A549 (cell line): ENCODE measurements at regions not wholly inside any gene's neighbourhood (a gene's known extent, or its start where the extent isn't known, plus 50 kb on each side); places are given as distances from the start of the nearest gene placed in this dataset.

Experiments
- ATAC-seq, 2 experiments: fragments of 200-7000 bp in 1 of 2; fragments of >200 bp in 1 of 2; cut with Nextera tagmentation in 1 of 2; cut with Tn5 transposase in 1 of 2; 3 replicates each; pipeline versions ENCODE4 v1.8.0 to v1.9.1; 2018 to 2020; ENCODE audit warnings: mild to moderate bottlenecking in 1 of 2, moderate library complexity in 1 of 2
- CTCF ChIA-PET: fragments of 300-600 bp; sonication (Branson Sonifier 250); formaldehyde crosslinking; extraction: SDS; loops from one replicate; lab custom pipeline; 2021; ENCODE audit warnings: antibody characterized with exemption, inconsistent platforms; lab: Yijun Ruan, JAX
- POLR2A ChIA-PET: fragments of 350-600 bp; formaldehyde crosslinking; extraction: SDS; loops from one replicate; lab custom pipeline; 2021; ENCODE audit warnings: antibody characterized with exemption, inconsistent platforms; lab: Yijun Ruan, JAX
- DNase-seq, 2 experiments: peaks; one replicate each; pipeline versions ENCODE4 v3.0.0 to v3.0.0-alpha.2; 2011 to 2016; ENCODE audit warnings: low read depth in 1 of 2, low spot score in 1 of 2
- FAIRE-seq: peaks from 2 replicates; lab custom pipeline; 2011; peaks lifted over from hg19 to GRCh38; lab: Jason Lieb, UNC
- H3K27ac ChIP-seq, 2 experiments: fragments of >200 bp; sonication (Bioruptor Twin); formaldehyde crosslinking; 3 replicates each; pipeline ENCODE4 v1.5.1; 2016 to 2017
- H3K4me1 ChIP-seq: fragments of >200 bp; sonication (Bioruptor Twin); formaldehyde crosslinking; 3 replicates; pipeline ENCODE4 v1.6.1; 2016
- H3K4me2 ChIP-seq: fragments of >200 bp; sonication (Bioruptor Twin); formaldehyde crosslinking; 3 replicates; pipeline ENCODE4 v1.6.1; 2016
- H3K4me3 ChIP-seq: fragments of >200 bp; sonication (Bioruptor Twin); formaldehyde crosslinking; 3 replicates; pipeline ENCODE4 v1.5.1; 2016
- H3K9me3 ChIP-seq: fragments of >200 bp; sonication (Bioruptor Twin); formaldehyde crosslinking; 3 replicates; pipeline ENCODE4 v1.6.1; 2016
- BHLHE40 ChIP-seq: IDR thresholded peaks from 2 replicates; pipeline ENCODE4 v1.6.1; 2012; ENCODE audit warnings: low read depth, low read length, inconsistent platforms
- CBX2 ChIP-seq: fragments of 200-600 bp; sonication (generic); IDR thresholded peaks from 2 replicates; pipeline ENCODE4 v1.6.1; 2016; ENCODE audit warnings: low read depth, mild to moderate bottlenecking, borderline replicate concordance
- CEBPB ChIP-seq, 2 experiments: fragments of >200 bp in 1 of 2; sonication (Bioruptor Twin) in 1 of 2; formaldehyde crosslinking in 1 of 2; IDR thresholded peaks; 2 replicates each; pipeline ENCODE4 v1.6.1; 2012 to 2016
- CHD4 ChIP-seq: fragments of 200-600 bp; sonication (generic); IDR thresholded peaks from 2 replicates; pipeline ENCODE4 v1.6.1; 2016; ENCODE audit warnings: antibody characterized with exemption, mild to moderate bottlenecking, borderline replicate concordance
- EHMT2 ChIP-seq: fragments of 200-600 bp; sonication (generic); IDR thresholded peaks from 2 replicates; pipeline ENCODE4 v1.6.1; 2016; ENCODE audit warnings: antibody characterized with exemption, low read depth, mild to moderate bottlenecking, moderate library complexity
- EP300 ChIP-seq, 2 experiments: fragments of >200 bp; sonication (Bioruptor Twin); formaldehyde crosslinking; IDR thresholded peaks; 2 replicates in 1 of 2; 3 replicates in 1 of 2; pipeline ENCODE4 v1.6.1; 2016 to 2017
- FOSB ChIP-seq: fragments of 250-450 bp; sonication (Bioruptor Pico); IDR thresholded peaks from 2 replicates; pipeline ENCODE4 v1.5.0; 2020; ENCODE audit warnings: mild to moderate bottlenecking, moderate library complexity
- FOSL2 ChIP-seq, 2 experiments: fragments of 450-650 bp in 1 of 2; fragments of >200 bp in 1 of 2; sonication (Bioruptor Twin) in 1 of 2; formaldehyde crosslinking; IDR thresholded peaks; 2 replicates each; pipeline versions ENCODE4 v1.5.0 to v1.6.1; 2016 to 2020; ENCODE audit warnings: mild to moderate bottlenecking in 1 of 2, moderate library complexity in 1 of 2
- HMGXB4 ChIP-seq: fragments of 250-450 bp; sonication (Bioruptor Pico); IDR thresholded peaks from 2 replicates; pipeline ENCODE4 v1.5.0; 2021; ENCODE audit warnings: mild to moderate bottlenecking, moderate library complexity, borderline replicate concordance
- NR3C1 ChIP-seq: fragments of >200 bp; sonication (Bioruptor Twin); formaldehyde crosslinking; IDR thresholded peaks from 3 replicates; pipeline ENCODE4 v1.6.1; 2017
- REST ChIP-seq: fragments of 200-600 bp; sonication (generic); IDR thresholded peaks from 2 replicates; pipeline ENCODE4 v1.6.1; 2016; ENCODE audit warnings: antibody characterized with exemption, mild to moderate bottlenecking, moderate library complexity
- RFX5 ChIP-seq: fragments of 450-650 bp; IDR thresholded peaks from 2 replicates; pipeline ENCODE4 v1.7.1; 2014; ENCODE audit warnings: antibody characterized with exemption, mild to moderate bottlenecking, moderate library complexity
- SMC3 ChIP-seq: fragments of >200 bp; sonication (Bioruptor Twin); formaldehyde crosslinking; IDR thresholded peaks from 3 replicates; pipeline ENCODE4 v1.6.1; 2018; ENCODE audit warnings: inconsistent platforms
- TFCP2L1 ChIP-seq: fragments of 250-450 bp; sonication (Bioruptor Pico); IDR thresholded peaks from 2 replicates; pipeline ENCODE4 v1.5.0; 2021; ENCODE audit warnings: mild to moderate bottlenecking
- ZFP36 ChIP-seq: fragments of 450-650 bp; IDR thresholded peaks from 2 replicates; pipeline ENCODE4 v1.6.1; 2014; ENCODE audit warnings: borderline replicate concordance; ENCODE audit not compliant: partially characterized antibody
- ZSCAN20 ChIP-seq: fragments of 250-450 bp; sonication (Bioruptor Pico); IDR thresholded peaks from 2 replicates; pipeline ENCODE4 v1.8.0; 2022; ENCODE audit warnings: mild to moderate bottlenecking, moderate library complexity
- WGBS: methylation state at CpG from one replicate; pipeline ENCODE4 v1.1.6; 2017; ENCODE audit errors: missing lambda C conversion rate; 5-methylcytosine and 5-hydroxymethylcytosine counted together
- TF ChIP-seq, protein P1 (sequence below): fragments of 150-350 bp; IDR thresholded peaks from 2 replicates; pipeline ENCODE4 v1.6.1; 2014; ENCODE audit warnings: low read depth, mild to moderate bottlenecking, low read length

DNA sequence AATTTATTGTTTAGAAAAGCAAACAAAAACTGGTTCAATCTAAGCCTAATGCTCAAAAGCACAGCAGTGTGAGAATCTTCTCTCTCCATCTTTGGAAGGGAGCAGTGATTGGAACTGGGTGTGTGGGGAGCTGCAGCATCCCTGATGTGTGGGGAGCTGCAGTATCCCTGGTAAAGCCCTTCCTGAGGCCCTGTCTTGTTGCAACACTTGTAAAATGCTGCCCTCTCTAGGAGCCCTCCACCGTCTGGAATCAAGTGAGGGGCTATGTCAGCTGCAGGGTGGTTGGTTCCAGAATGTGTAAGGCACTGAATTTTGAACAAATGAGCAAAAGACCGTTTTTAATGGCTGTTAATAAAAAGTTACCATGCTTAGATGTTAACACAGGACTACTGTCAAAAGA lies 147.7 kb upstream of the RAB12 start:
- ChIA-PET POLR2A (no interaction called here), CTCF (interaction anchor here (1.5 to 1.7 kb wide), 2 partner anchors 12 to 19 kb away, joined by 3 to 6 read pairs; no protein-coding TSS in a partner anchor)
- WGBS, result 10% methylated on average over 2 of the region's 2 CpGs
- no peak overlapping the region for H3K4me3 ChIP-seq
- TF ChIP-seq NR3C1 (no peak), CEBPB (IDR thresholded peaks at IDR 0.05) (no peak), REST (no peak), ZSCAN20 (CRISPR knock-in tag) (no peak), CBX2 (no peak), RFX5 (no peak), EHMT2 (no peak), TFCP2L1 (CRISPR knock-in tag) (no peak), ZFP36 (no peak), BHLHE40 (no peak), EP300 (IDR thresholded peaks at IDR 0.05) (no peak), FOSL2 (IDR thresholded peaks at IDR 0.05) (no peak), FOSL2 (CRISPR knock-in tag; IDR thresholded peaks at IDR 0.05) (no peak), FOSB (CRISPR knock-in tag) (no peak)
- TF ChIP-seq, protein P1, sequence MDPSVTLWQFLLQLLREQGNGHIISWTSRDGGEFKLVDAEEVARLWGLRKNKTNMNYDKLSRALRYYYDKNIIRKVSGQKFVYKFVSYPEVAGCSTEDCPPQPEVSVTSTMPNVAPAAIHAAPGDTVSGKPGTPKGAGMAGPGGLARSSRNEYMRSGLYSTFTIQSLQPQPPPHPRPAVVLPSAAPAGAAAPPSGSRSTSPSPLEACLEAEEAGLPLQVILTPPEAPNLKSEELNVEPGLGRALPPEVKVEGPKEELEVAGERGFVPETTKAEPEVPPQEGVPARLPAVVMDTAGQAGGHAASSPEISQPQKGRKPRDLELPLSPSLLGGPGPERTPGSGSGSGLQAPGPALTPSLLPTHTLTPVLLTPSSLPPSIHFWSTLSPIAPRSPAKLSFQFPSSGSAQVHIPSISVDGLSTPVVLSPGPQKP, result no peak
- TF ChIP-seq, all 56 proteins: peak for 0
- ATAC-seq (no peak), DNase-seq (no peak), FAIRE-seq (no peak)
- Histone ChIP-seq H3K27ac (no peak overlapping the region), H3K9me3 (no peaks in the 10 kb centered on the region), H3K4me2 (no peak overlapping the region), H3K4me1 (no peaks in the 10 kb centered on the region)

GRCh38 chr18:8462651-8463185 lies 146.5 kb upstream of the RAB12 start:
- H3K4me1 ChIP-seq, result no peaks in the 10 kb centered on the region

More at GRCh38 chr18:8462651-8463185, 146.5 kb upstream of the RAB12 start:
- DNase-seq, result no peak
- no peak for ATAC-seq
- WGBS, result 72% methylated on average over 10 of the region's 10 CpGs
- Histone ChIP-seq H3K4me3 (no peak overlapping the region), H3K27ac (no peak overlapping the region), H3K4me2 (no peak overlapping the region), H3K9me3 (no peaks in the 10 kb centered on the region)
- ChIA-PET CTCF (interaction anchor here (1.5 to 1.7 kb wide), 2 partner anchors 13 to 18 kb away, joined by 3 to 6 read pairs; no protein-coding TSS in a partner anchor), POLR2A (no interaction called here)
- TF ChIP-seq CHD4, result no peak
- no peak for TF ChIP-seq REST
- no peak for TF ChIP-seq SMC3
- TF ChIP-seq HMGXB4 (CRISPR knock-in tag), result no peak
- no peak for TF ChIP-seq EHMT2
- FAIRE-seq, result no peak
